NCI-H774 (cell line): ENCODE measurements at regions not wholly inside any gene's neighbourhood (a gene's known extent, or its start where the extent isn't known, plus 50 kb on each side); places are given as distances from the start of the nearest gene placed in this dataset.

Source experiments
- DNase-seq: peaks from one replicate; lab custom pipeline; 2025; lab: John Stamatoyannopoulos, UW

GRCh38 chr1:170219163-170219562 is 73.4 kb downstream of the NTMT2 start:
- DNase-seq = no peak

GRCh38 chr1:170221031-170221430 is 75.3 kb downstream of the NTMT2 start:
- no peak for DNase-seq

GRCh38 chr1:170221495-170221894 is 75.7 kb downstream of the NTMT2 start:
- DNase-seq = no peak

GRCh38 chr1:170224469-170224868 is 78.7 kb downstream of the NTMT2 start:
- no peak for DNase-seq

- DNase-seq = no peak
Measured at GRCh38 chr1:170225781-170226530, 80.2 kb downstream of the NTMT2 start.

GRCh38 chr1:170226767-170227166 is 81.0 kb downstream of the NTMT2 start:
- DNase-seq = no peak

GRCh38 chr1:170230323-170230722 is 84.6 kb downstream of the NTMT2 start:
- no peak for DNase-seq

- DNase-seq = no peak
Measured at GRCh38 chr1:170231662-170232061, 85.9 kb downstream of the NTMT2 start.

GRCh38 chr1:170238704-170239391 is 93.1 kb downstream of the NTMT2 start:
- DNase-seq = no peak

GRCh38 chr1:170239445-170239844 is 93.7 kb downstream of the NTMT2 start:
- DNase-seq = no peak

GRCh38 chr1:170240409-170240808 is 94.7 kb downstream of the NTMT2 start:
- no peak for DNase-seq

GRCh38 chr1:170241266-170241851 is 95.6 kb downstream of the NTMT2 start:
- no peak for DNase-seq

GRCh38 chr1:170247751-170248521 is 102.2 kb downstream of the NTMT2 start:
- DNase-seq = no peak

GRCh38 chr1:170250531-170251276 is 104.9 kb downstream of the NTMT2 start:
- DNase-seq = no peak

GRCh38 chr1:170252851-170253579 is 107.3 kb downstream of the NTMT2 start:
- DNase-seq = no peak

- DNase-seq = no peak
Measured at GRCh38 chr1:170254371-170254770, 108.6 kb downstream of the NTMT2 start.

GRCh38 chr1:170261669-170262068 is 115.9 kb downstream of the NTMT2 start:
- DNase-seq = no peak

- DNase-seq = no peak
Measured at GRCh38 chr1:170262276-170262939, 116.6 kb downstream of the NTMT2 start.

GRCh38 chr1:170265234-170265633 is 119.5 kb downstream of the NTMT2 start:
- DNase-seq = no peak

- no peak for DNase-seq
Measured at GRCh38 chr1:170267317-170267716, 121.6 kb downstream of the NTMT2 start.
